ENCODE measurements at regions not wholly inside any gene's neighbourhood (a gene's known extent, or its start where the extent isn't known, plus 50 kb on each side); places are given as distances from the start of the nearest gene placed in this dataset.
A peak's percentile ranks its signal among the peaks of the same experiment; 100 is the strongest.

- 89% methylated on average over 15 of the region's 20 CpGs for WGBS (ENCODE audit: insufficient coverage)
- DNase-seq: no peak
- no peak overlapping the region for H3K4me2 ChIP-seq (replicated peaks; ENCODE audit: extremely low read depth, low read length, poor library complexity, severe bottlenecking)
- H3K79me2 ChIP-seq (ENCODE audit: insufficient read depth, low read length): no peaks in the 10 kb centered on the region
- no peaks in the 10 kb centered on the region for H3K4me1 Mint-ChIP-seq
- H3K4me1 ChIP-seq (ENCODE audit: control insufficient read depth in 1 of 2, insufficient read depth in 2 of 2, low read length in 2 of 2): no peaks in the 10 kb centered on the region
- H3K4me3 ChIP-seq (replicated peaks in 1 of 3; ENCODE audit: low read depth in 2 of 3, low read length in 3 of 3): no peak overlapping the region
- TF ChIP-seq CTCF (IDR thresholded peaks at IDR 0.05): no peak
- peak overlapping the region in 1 of 7 donors; percentile 61 for H3K27ac Mint-ChIP-seq
- no peak overlapping the region for H3K27ac ChIP-seq (ENCODE audit: low read depth in 1 of 2, low read length in 2 of 2)
- no peaks in the 10 kb centered on the region for H3K9me3 Mint-ChIP-seq
- H3K4me3 Mint-ChIP-seq: no peak overlapping the region
- no peaks in the 10 kb centered on the region for H4K20me1 ChIP-seq (ENCODE audit: insufficient read depth, low read length)
- no peaks in the 10 kb centered on the region for H3K27me3 ChIP-seq (ENCODE audit: control insufficient read depth in 2 of 2, insufficient read depth in 2 of 2, low read length in 2 of 2)
- H3K9ac ChIP-seq (ENCODE audit: insufficient read depth, low read length, poor library complexity, severe bottlenecking): no peak overlapping the region
- H3K36me3 ChIP-seq (replicated peaks in 1 of 2; ENCODE audit: control insufficient read depth in 1 of 2, insufficient read depth in 2 of 2, low read length in 2 of 2): no peaks in the 10 kb centered on the region
- intact Hi-C loops (cut with micrococcal nuclease): no loop called here
- no peaks in the 10 kb centered on the region for H3K36me3 Mint-ChIP-seq
- no peaks in the 10 kb centered on the region for H3K9me3 ChIP-seq (replicated peaks in 1 of 2; ENCODE audit: control insufficient read depth in 1 of 2, insufficient read depth in 1 of 2, low read length in 2 of 2)
- peaks cover 4 to 11% (median 6%) of the 10 kb centered on the region in 3 donors for H3K27me3 Mint-ChIP-seq (ENCODE audit: low read depth in 3 of 3)
- H2AFZ ChIP-seq (ENCODE audit: insufficient read depth, low read depth, low read length, poor library complexity, severe bottlenecking): no peak overlapping the region
Measured at GRCh38 chr7:155218276-155219153, 79.2 kb upstream of the INSIG1 start.

- Histone ChIP-seq H3K9ac (ENCODE audit: insufficient read depth, low read length, poor library complexity, severe bottlenecking) (no peak overlapping the region), H3K4me2 (replicated peaks; ENCODE audit: extremely low read depth, low read length, poor library complexity, severe bottlenecking) (no peak overlapping the region), H3K36me3 (replicated peaks in 1 of 2; ENCODE audit: control insufficient read depth in 1 of 2, insufficient read depth in 2 of 2, low read length in 2 of 2) (no peaks in the 10 kb centered on the region), H3K9me3 (replicated peaks in 1 of 2; ENCODE audit: control insufficient read depth in 1 of 2, insufficient read depth in 1 of 2, low read length in 2 of 2) (no peaks in the 10 kb centered on the region), H3K79me2 (ENCODE audit: insufficient read depth, low read length) (no peaks in the 10 kb centered on the region), H3K27ac (ENCODE audit: low read depth in 1 of 2, low read length in 2 of 2) (no peak overlapping the region), H3K4me3 (replicated peaks in 1 of 3; ENCODE audit: low read depth in 2 of 3, low read length in 3 of 3) (no peak overlapping the region), H3K4me1 (ENCODE audit: control insufficient read depth in 1 of 2, insufficient read depth in 2 of 2, low read length in 2 of 2) (no peaks in the 10 kb centered on the region), H2AFZ (ENCODE audit: insufficient read depth, low read depth, low read length, poor library complexity, severe bottlenecking) (no peak overlapping the region), H3K27me3 (ENCODE audit: control insufficient read depth in 2 of 2, insufficient read depth in 2 of 2, low read length in 2 of 2) (no peaks in the 10 kb centered on the region), H4K20me1 (ENCODE audit: insufficient read depth, low read length) (no peaks in the 10 kb centered on the region)
- Mint-ChIP-seq H3K9me3 (no peaks in the 10 kb centered on the region), H3K4me3 (no peak overlapping the region), H3K4me1 (no peaks in the 10 kb centered on the region), H3K36me3 (no peaks in the 10 kb centered on the region), H3K27me3 (ENCODE audit: low read depth in 3 of 3) (peaks cover 2 to 11% (median 3%) of the 10 kb centered on the region in 3 donors), H3K27ac (no peak overlapping the region)
- intact Hi-C loops (cut with micrococcal nuclease): no loop called here
- no peak for DNase-seq
- 93% methylated on average over 10 of the region's 15 CpGs for WGBS (ENCODE audit: insufficient coverage)
- no peak for TF ChIP-seq CTCF (IDR thresholded peaks at IDR 0.05)
Measured at GRCh38 chr7:155219154-155219531, 78.5 kb upstream of the INSIG1 start.
